Tibial nerve (tissue), 4 donors: ENCODE measurements at regions not wholly inside any gene's neighbourhood (a gene's known extent, or its start where the extent isn't known, plus 50 kb on each side); places are given as distances from the start of the nearest gene placed in this dataset.

ENCODE experiments used
- EP300 ChIP-seq, 2 donors: sonication (generic); formaldehyde crosslinking; IDR thresholded peaks; one replicate each; pipeline ENCODE4 v1.6.1; 2017; ENCODE audit warnings: antibody characterized with exemption in 2 of 2, mild to moderate bottlenecking in 1 of 2
- POLR2A ChIP-seq, 2 donors: fragments of 450-650 bp; IDR thresholded peaks; one replicate each; pipeline ENCODE4 v1.6.1; 2017; ENCODE audit warnings: antibody characterized with exemption in 2 of 2, mild to moderate bottlenecking in 2 of 2, moderate library complexity in 2 of 2
- TF ChIP-seq, protein P1 (sequence below), 5 experiments: fragments of 200-600 bp in 3 of 5; fragments of 450-650 bp in 2 of 5; sonication (generic) in 3 of 5; IDR thresholded peaks; one replicate each; pipeline ENCODE4 v1.5.1; 2016 to 2019; ENCODE audit warnings: antibody characterized with exemption in 5 of 5, mild to moderate bottlenecking in 3 of 5, moderate library complexity in 2 of 5

DNA sequence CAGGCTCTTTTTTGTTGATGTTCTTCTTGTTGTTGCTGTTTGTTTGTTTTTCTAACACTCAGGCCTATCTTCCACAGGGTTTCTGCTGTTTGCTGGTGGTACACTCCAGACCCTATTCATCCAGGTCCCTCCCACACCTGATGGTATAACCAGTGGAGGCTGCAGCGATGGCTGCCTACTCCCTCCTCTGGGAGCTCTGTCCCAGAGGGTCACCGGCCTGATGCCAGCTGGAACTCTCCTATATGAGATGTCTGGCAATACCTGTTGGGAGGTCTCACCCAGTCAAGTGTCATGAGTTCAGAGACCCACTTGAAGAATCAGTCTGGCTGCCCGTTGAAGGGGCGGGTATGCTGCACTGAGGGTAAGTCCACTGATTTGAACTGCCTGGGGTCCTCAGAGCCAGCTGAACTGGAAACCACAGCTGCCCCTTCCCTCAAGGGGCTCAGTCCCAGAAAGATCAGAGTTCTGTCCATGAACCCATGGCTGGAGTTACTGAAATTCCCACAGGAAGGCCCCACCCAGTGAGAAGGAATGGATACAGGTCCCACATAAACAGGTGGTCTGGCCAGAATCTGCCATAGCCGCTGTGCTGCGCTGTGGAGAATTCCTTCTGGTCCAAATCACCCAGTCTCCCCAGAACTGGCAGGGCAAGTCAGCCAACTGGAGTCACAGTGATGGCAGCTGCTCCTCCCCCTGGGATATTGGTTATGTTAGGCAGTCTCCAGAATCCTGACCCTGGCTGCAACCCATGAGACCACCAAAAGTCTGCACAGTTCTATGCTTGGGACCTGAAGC, 664.4 kb downstream of the FRK start:
- TF ChIP-seq, protein P1, sequence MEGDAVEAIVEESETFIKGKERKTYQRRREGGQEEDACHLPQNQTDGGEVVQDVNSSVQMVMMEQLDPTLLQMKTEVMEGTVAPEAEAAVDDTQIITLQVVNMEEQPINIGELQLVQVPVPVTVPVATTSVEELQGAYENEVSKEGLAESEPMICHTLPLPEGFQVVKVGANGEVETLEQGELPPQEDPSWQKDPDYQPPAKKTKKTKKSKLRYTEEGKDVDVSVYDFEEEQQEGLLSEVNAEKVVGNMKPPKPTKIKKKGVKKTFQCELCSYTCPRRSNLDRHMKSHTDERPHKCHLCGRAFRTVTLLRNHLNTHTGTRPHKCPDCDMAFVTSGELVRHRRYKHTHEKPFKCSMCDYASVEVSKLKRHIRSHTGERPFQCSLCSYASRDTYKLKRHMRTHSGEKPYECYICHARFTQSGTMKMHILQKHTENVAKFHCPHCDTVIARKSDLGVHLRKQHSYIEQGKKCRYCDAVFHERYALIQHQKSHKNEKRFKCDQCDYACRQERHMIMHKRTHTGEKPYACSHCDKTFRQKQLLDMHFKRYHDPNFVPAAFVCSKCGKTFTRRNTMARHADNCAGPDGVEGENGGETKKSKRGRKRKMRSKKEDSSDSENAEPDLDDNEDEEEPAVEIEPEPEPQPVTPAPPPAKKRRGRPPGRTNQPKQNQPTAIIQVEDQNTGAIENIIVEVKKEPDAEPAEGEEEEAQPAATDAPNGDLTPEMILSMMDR (IDR thresholded peaks at IDR 0.05), result no peak
- TF ChIP-seq EP300 (IDR thresholded peaks at IDR 0.05) (no peak), POLR2A (IDR thresholded peaks at IDR 0.05) (no peak)
